GM23338 (cell line): ENCODE measurements at regions not wholly inside any gene's neighbourhood (a gene's known extent, or its start where the extent isn't known, plus 50 kb on each side); places are given as distances from the start of the nearest gene placed in this dataset.

Experiments used
- CREB1 ChIP-seq: fragments of 250-450 bp; sonication (Bioruptor Pico); IDR thresholded peaks from 2 replicates; pipeline ENCODE4 v1.5.0; 2020; ENCODE audit warnings: low read depth, mild to moderate bottlenecking, moderate library complexity
- CTCF ChIP-seq, 2 experiments: fragments of 200-600 bp in 1 of 2; sonication (generic) in 1 of 2; conservative IDR thresholded peaks; 2 replicates each; pipeline versions ENCODE4 v1.5.1 to v1.6.1; 2016 to 2017; ENCODE audit warnings: antibody characterized with exemption in 2 of 2, low read depth in 2 of 2, mild to moderate bottlenecking in 2 of 2, moderate library complexity in 1 of 2
- ETS1 ChIP-seq: IDR thresholded peaks from 2 replicates; pipeline ENCODE4 v1.6.1; 2016; ENCODE audit warnings: antibody characterized with exemption
- EZH2 ChIP-seq: fragments of 200-600 bp; sonication (generic); IDR thresholded peaks from one replicate; pipeline ENCODE4 v1.8.0; 2017; ENCODE audit warnings: antibody characterized with exemption, mild to moderate bottlenecking, low read depth; ENCODE audit not compliant: unreplicated experiment
- EZH2phosphoT487 ChIP-seq: fragments of 200-600 bp; sonication (generic); IDR thresholded peaks from one replicate; pipeline ENCODE4 v1.8.1; 2018; ENCODE audit warnings: antibody characterized with exemption; ENCODE audit not compliant: unreplicated experiment
- JUNB ChIP-seq: IDR thresholded peaks from one replicate; pipeline ENCODE4 v1.6.1; 2016; ENCODE audit warnings: antibody characterized with exemption; ENCODE audit not compliant: unreplicated experiment
- NANOG ChIP-seq: IDR thresholded peaks from 2 replicates; pipeline ENCODE4 v1.6.1; 2016; ENCODE audit warnings: antibody characterized with exemption, borderline replicate concordance
- POLR2AphosphoS5 ChIP-seq: IDR thresholded peaks from 2 replicates; pipeline ENCODE4 v1.6.1; 2016; ENCODE audit warnings: antibody characterized with exemption, low read depth
- REST ChIP-seq: IDR thresholded peaks from one replicate; pipeline ENCODE4 v1.6.1; 2018; ENCODE audit warnings: antibody characterized with exemption; ENCODE audit not compliant: unreplicated experiment
- STAT1 ChIP-seq: IDR thresholded peaks from one replicate; pipeline ENCODE4 v1.6.1; 2016; ENCODE audit warnings: antibody characterized with exemption; ENCODE audit not compliant: unreplicated experiment
- ZNF114 ChIP-seq: fragments of 250-450 bp; sonication (Bioruptor Pico); IDR thresholded peaks from 2 replicates; pipeline ENCODE4 v1.5.0; 2020; ENCODE audit warnings: mild to moderate bottlenecking, moderate library complexity
- ZNF331 ChIP-seq: fragments of 250-450 bp; sonication (Bioruptor Pico); IDR thresholded peaks from 2 replicates; pipeline ENCODE4 v1.5.0; 2020; ENCODE audit warnings: low read depth, mild to moderate bottlenecking, moderate library complexity
- ZNF462 ChIP-seq: fragments of 250-450 bp; sonication (Bioruptor Pico); IDR thresholded peaks from 2 replicates; pipeline ENCODE4 v1.5.0; 2020; ENCODE audit warnings: mild to moderate bottlenecking, moderate library complexity

GRCh38 chr4:163991298-163991865 lies 496.9 kb downstream of the TMA16 start:
- TF ChIP-seq POLR2AphosphoS5 (no peak), EZH2 (no peak), CTCF (conservative IDR thresholded peaks at IDR 0.05; ENCODE audit: low read depth in 2 of 2) (no peak), REST (no peak), EZH2phosphoT487 (no peak), JUNB (no peak), ETS1 (no peak), CREB1 (no peak), NANOG (no peak), ZNF331 (no peak), STAT1 (no peak), ZNF114 (no peak), ZNF462 (CRISPR knock-in tag) (no peak)
